ENCODE measurements at regions not wholly inside any gene's neighbourhood (a gene's known extent, or its start where the extent isn't known, plus 50 kb on each side); places are given as distances from the start of the nearest gene placed in this dataset.

- TF ChIP-seq CTCF (IDR thresholded peaks at IDR 0.05) (no peak), EZH2 (IDR thresholded peaks at IDR 0.05; ENCODE audit: borderline replicate concordance, insufficient read depth, low read depth, low read length, poor library complexity, severe bottlenecking) (no peak)
Observed at GRCh38 chr2:145304501-145304900, 784.6 kb upstream of the ZEB2 start.
